Adrenal gland (tissue), 9 donors: ENCODE measurements at regions not wholly inside any gene's neighbourhood (a gene's known extent, or its start where the extent isn't known, plus 50 kb on each side); places are given as distances from the start of the nearest gene placed in this dataset.

Experiments
- DNase-seq, 7 donors: peaks; one replicate each; pipeline ENCODE4 v3.0.0-alpha.2; 2019 to 2020
- H3K27ac ChIP-seq, 5 donors: fragments of 200-600 bp; sonication (generic) in 4 of 5; 1 replicate in 3 of 5; 2 replicates in 2 of 5; pipeline versions ENCODE4 v1.5.1 to v1.8.0; 2016 to 2020; ENCODE audit warnings: mild to moderate bottlenecking in 1 of 5
- H3K27me3 ChIP-seq: fragments of 200-600 bp; 2 replicates; pipeline ENCODE4 v1.8.0; 2021
- H3K36me3 ChIP-seq, 2 donors: fragments of 200-600 bp; replicated peaks in 1 of 2; 1 replicate in 1 of 2; 2 replicates in 1 of 2; pipeline versions ENCODE4 v1.5.1 to v1.8.0; 2018 to 2022
- H3K4me1 ChIP-seq, 2 donors: fragments of 200-600 bp; replicated peaks in 1 of 2; 1 replicate in 1 of 2; 2 replicates in 1 of 2; pipeline versions ENCODE4 v1.5.1 to v1.8.0; 2018 to 2021
- H3K4me3 ChIP-seq, 4 donors: fragments of 200-600 bp; sonication (generic) in 3 of 4; one replicate each; pipeline ENCODE4 v1.5.1; 2016 to 2018
- H3K9me3 ChIP-seq, 3 donors: fragments of 200-600 bp; sonication (generic) in 1 of 3; replicated peaks in 1 of 3; 1 replicate in 2 of 3; 2 replicates in 1 of 3; pipeline versions ENCODE4 v1.5.1 to v1.8.0; 2016 to 2021
- CTCF ChIP-seq, 6 experiments: fragments of 450-650 bp in 4 of 6; fragments of 200-600 bp in 2 of 6; sonication (generic) in 1 of 6; IDR thresholded peaks; 1 replicate in 5 of 6; 2 replicates in 1 of 6; pipeline versions ENCODE4 v1.5.1 to v1.8.0; 2016 to 2021; ENCODE audit warnings: antibody characterized with exemption in 6 of 6, mild to moderate bottlenecking in 2 of 6, moderate library complexity in 1 of 6
- POLR2A ChIP-seq, 2 donors: fragments of 450-650 bp; IDR thresholded peaks; one replicate each; pipeline ENCODE4 v1.6.1; 2017; ENCODE audit warnings: antibody characterized with exemption in 2 of 2, mild to moderate bottlenecking in 2 of 2, moderate library complexity in 1 of 2
- WGBS, 4 donors: extraction: QIAGEN DNeasy Blood & Tissue Kit in 2 of 4; methylation state at CpG; one replicate each; pipeline versions ENCODE4 v1.1.5 to v1.1.7; 2013 to 2017; 5-methylcytosine and 5-hydroxymethylcytosine counted together
- intact Hi-C, 2 donors: fragments of 100-400 bp; cut with DNase I; formaldehyde crosslinking; loops; one replicate each; pipeline versions ENCODE4 v1.14.1 to v1.15.0; 2022 to 2023
- donor health status: healthy with polysubstance abuse.
- donor health status: Bipolar disorder and iron deficiency.
- donor health status: DM: yes; HTN: yes; CAD: no.
- donor health status: DM: no; HTN: no; CAD: no.
- donor health status: DM: no; HTN: no; CAD: no.

- Histone ChIP-seq H3K27me3 (no peaks in the 10 kb centered on the region), H3K4me3 (no peak overlapping the region), H3K36me3 (no peaks in the 10 kb centered on the region), H3K4me1 (no peaks in the 10 kb centered on the region), H3K9me3 (no peaks in the 10 kb centered on the region), H3K27ac (no peak overlapping the region)
- DNase-seq: no peak
- 60 to 72% (median 67%) methylated on average over 3 of the region's 3 CpGs for WGBS, 4 donors
- intact Hi-C loops: no loop called here
- no peak for TF ChIP-seq POLR2A (IDR thresholded peaks at IDR 0.05)
Observed at GRCh38 chr6:122222761-122223160, 176.7 kb upstream of the HSF2 start.

GRCh38 chr6:122223251-122223650, 176.2 kb upstream of the HSF2 start:
- 54 to 63% (median 58%) methylated on average over 1 of the region's 1 CpG for WGBS, 4 donors
- TF ChIP-seq POLR2A (IDR thresholded peaks at IDR 0.05): no peak
- no peak for TF ChIP-seq CTCF (IDR thresholded peaks at IDR 0.05)
- intact Hi-C loops: no loop called here

GRCh38 chr6:122238861-122239260, 160.6 kb upstream of the HSF2 start:
- Histone ChIP-seq H3K27me3 (no peaks in the 10 kb centered on the region), H3K4me3 (no peak overlapping the region), H3K9me3 (peaks cover 0 to 10% (median 6%) of the 10 kb centered on the region in 3 donors), H3K36me3 (no peaks in the 10 kb centered on the region), H3K4me1 (no peaks in the 10 kb centered on the region), H3K27ac (no peak overlapping the region)
- no peak for DNase-seq
- TF ChIP-seq POLR2A (IDR thresholded peaks at IDR 0.05) (no peak), CTCF (IDR thresholded peaks at IDR 0.05) (no peak)
- intact Hi-C loops: no loop called here

More at GRCh38 chr6:122223251-122223650, 176.2 kb upstream of the HSF2 start:
- Histone ChIP-seq H3K27ac (no peak overlapping the region), H3K9me3 (no peaks in the 10 kb centered on the region), H3K36me3 (no peaks in the 10 kb centered on the region), H3K27me3 (no peaks in the 10 kb centered on the region), H3K4me1 (no peaks in the 10 kb centered on the region), H3K4me3 (no peak overlapping the region)
- DNase-seq: no peak

GRCh38 chr6:122246906-122247658, 152.4 kb upstream of the HSF2 start:
- 53 to 82% (median 68%) methylated on average over 4 to 5 of the region's 5 CpGs for WGBS, 4 donors
- H3K27ac ChIP-seq: no peak overlapping the region
- H3K4me3 ChIP-seq: no peak overlapping the region
- H3K27me3 ChIP-seq: no peaks in the 10 kb centered on the region
- DNase-seq: no peak
- H3K36me3 ChIP-seq: no peaks in the 10 kb centered on the region
- TF ChIP-seq POLR2A (IDR thresholded peaks at IDR 0.05): no peak
- no peak for TF ChIP-seq CTCF (IDR thresholded peaks at IDR 0.05)
- H3K9me3 ChIP-seq: peaks cover 0 to 9% (median 0%) of the 10 kb centered on the region in 3 donors
- intact Hi-C loops: no loop called here
- no peaks in the 10 kb centered on the region for H3K4me1 ChIP-seq
